Heart left ventricle (tissue), 16 donors: ENCODE measurements at regions not wholly inside any gene's neighbourhood (a gene's known extent, or its start where the extent isn't known, plus 50 kb on each side); places are given as distances from the start of the nearest gene placed in this dataset.

Experiments used
- ATAC-seq, 4 donors: fragments of 200-7000 bp; cut with Tn5 transposase; one replicate each; pipeline ENCODE4 v1.9.1; 2020 to 2022; ENCODE audit warnings: moderate library complexity in 4 of 4, mild to moderate bottlenecking in 3 of 4, moderate number of reproducible peaks in 1 of 4
- DNase-seq, 5 donors: peaks; one replicate each; pipeline ENCODE4 v3.0.0-alpha.2; 2020
- H3K27ac ChIP-seq, 12 donors: fragments of 200-600 bp; sonication (generic) in 4 of 12; one replicate each; pipeline versions ENCODE4 v1.5.0 to v1.8.0; 2016 to 2022; ENCODE audit warnings: mild to moderate bottlenecking in 2 of 12
- H3K27me3 ChIP-seq, 9 donors: fragments of 200-600 bp; sonication (generic) in 2 of 9; one replicate each; pipeline versions ENCODE4 v1.5.1 to v1.8.0; 2016 to 2022; ENCODE audit warnings: mild to moderate bottlenecking in 3 of 9
- H3K36me3 ChIP-seq, 9 donors: fragments of 200-600 bp; sonication (generic) in 2 of 9; one replicate each; pipeline versions ENCODE4 v1.5.0 to v1.8.0; 2018 to 2022; ENCODE audit warnings: mild to moderate bottlenecking in 2 of 9
- H3K4me1 ChIP-seq, 12 donors: fragments of 200-600 bp; sonication (generic) in 4 of 12; one replicate each; pipeline versions ENCODE4 v1.5.0 to v1.8.0; 2016 to 2022; ENCODE audit warnings: mild to moderate bottlenecking in 3 of 12
- H3K4me3 ChIP-seq, 12 donors: fragments of 200-600 bp; sonication (generic) in 4 of 12; one replicate each; pipeline versions ENCODE4 v1.5.0 to v1.8.0; 2017 to 2022; ENCODE audit warnings: mild to moderate bottlenecking in 9 of 12, moderate library complexity in 4 of 12
- H3K9me3 ChIP-seq, 12 donors: fragments of 200-600 bp; sonication (generic) in 4 of 12; one replicate each; pipeline versions ENCODE4 v1.5.0 to v1.8.0; 2016 to 2022; ENCODE audit warnings: mild to moderate bottlenecking in 1 of 12
- CTCF ChIP-seq, 12 donors: fragments of 200-600 bp; sonication (generic) in 4 of 12; IDR thresholded peaks; one replicate each; pipeline versions ENCODE4 v1.5.0 to v1.8.0; 2018 to 2022; ENCODE audit warnings: antibody characterized with exemption in 12 of 12, mild to moderate bottlenecking in 5 of 12
- POLR2A ChIP-seq, 2 donors: fragments of 450-650 bp; IDR thresholded peaks; one replicate each; pipeline ENCODE4 v1.6.1; 2017; ENCODE audit warnings: antibody characterized with exemption in 2 of 2, mild to moderate bottlenecking in 2 of 2, moderate library complexity in 2 of 2
- WGBS, 4 donors: extraction: QIAGEN DNeasy Blood & Tissue Kit in 2 of 4; methylation state at CpG; one replicate each; pipeline versions ENCODE4 v1.1.5 to v1.1.7; 2013 to 2018; 5-methylcytosine and 5-hydroxymethylcytosine counted together
- intact Hi-C, 10 donors: fragments of 100-400 bp; cut with DNase I; formaldehyde crosslinking; loops; one replicate each; pipeline versions ENCODE4 v1.11.1 to v1.14.2; 2022
- donor health status: ischemic (EF 13 %, LVEDD 7.1; RV severe dilation, severe dysfunction).
- donor health status: healthy with polysubstance abuse.
- donor health status: DM: no; HTN: yes; CAD: no.
- donor health status: DM: no; HTN: no; CAD: no.
- donor health status: ischemic (EF 25% LVEDD 6.9; RV normal size, moderate dysfunction).
- donor health status: ischemic (EF 25% LVEDD 5.7; RV mildly dilated, moderate dysfunction).
- donor health status: healthy.
- donor health status: DM: yes; HTN: yes; CAD: no.
- donor health status: ischemic (EF 35%, LVEDD 5.7; RV mildly dilated, moderate dysfunction).
- donor health status: nonischemic (EF 11% LVEDD 7.7; RV severe dilation, severe dysfunction).
- donor health status: DM: yes; HTN: yes; CAD: no.
- donor health status: PGD.
- donor health status: ischemic (EF 29% LVEDD 5.4; RV normal size, mild dysfunction).
- donor health status: nonischemic (EF 23%, LVEDD 6.1; RV moderate dilation, normal function).

- Histone ChIP-seq H3K27me3 (peaks cover 0 to 13% (median 0%) of the 10 kb centered on the region in 9 donors), H3K4me1 (no peaks in the 10 kb centered on the region), H3K9me3 (no peaks in the 10 kb centered on the region), H3K4me3 (no peak overlapping the region), H3K27ac (no peak overlapping the region), H3K36me3 (no peaks in the 10 kb centered on the region)
- DNase-seq: no peak
- WGBS, 4 donors: 74 to 86% (median 82%) methylated on average over 4 of the region's 4 CpGs
- ATAC-seq: no peak
- intact Hi-C loops: no loop called here
- TF ChIP-seq CTCF (IDR thresholded peaks at IDR 0.05) (no peak), POLR2A (IDR thresholded peaks at IDR 0.05) (no peak)
These were observed 131.7 kb downstream of the PXDC1 start for GRCh38 chr6:3619800-3620199.

GRCh38 chr6:3619201-3619600, 132.3 kb downstream of the PXDC1 start:
- TF ChIP-seq POLR2A (IDR thresholded peaks at IDR 0.05): no peak
- no peak for TF ChIP-seq CTCF (IDR thresholded peaks at IDR 0.05)
- Histone ChIP-seq H3K27me3 (peaks cover 0 to 13% (median 0%) of the 10 kb centered on the region in 9 donors), H3K4me1 (no peaks in the 10 kb centered on the region), H3K4me3 (no peak overlapping the region), H3K9me3 (no peaks in the 10 kb centered on the region), H3K27ac (no peak overlapping the region), H3K36me3 (no peaks in the 10 kb centered on the region)
- 75 to 89% (median 86%) methylated on average over 7 of the region's 7 CpGs for WGBS, 4 donors
- intact Hi-C loops: no loop called here
- no peak for DNase-seq
- no peak for ATAC-seq

GRCh38 chr6:3618642-3619041, 132.9 kb downstream of the PXDC1 start:
- Histone ChIP-seq H3K4me1 (no peaks in the 10 kb centered on the region), H3K4me3 (no peak overlapping the region), H3K36me3 (no peaks in the 10 kb centered on the region), H3K27me3 (peaks cover 0 to 10% (median 0%) of the 10 kb centered on the region in 9 donors), H3K9me3 (no peaks in the 10 kb centered on the region), H3K27ac (no peak overlapping the region)
- intact Hi-C loops: no loop called here
- DNase-seq (no peak), ATAC-seq (no peak)
- 94 to 100% (median 98%) methylated on average over 2 of the region's 2 CpGs for WGBS, 4 donors
- TF ChIP-seq CTCF (IDR thresholded peaks at IDR 0.05) (no peak), POLR2A (IDR thresholded peaks at IDR 0.05) (no peak)

GRCh38 chr6:3617681-3618311, 133.7 kb downstream of the PXDC1 start:
- Histone ChIP-seq H3K4me3 (no peak overlapping the region), H3K27ac (no peak overlapping the region), H3K27me3 (peaks cover 0 to 4% (median 0%) of the 10 kb centered on the region in 9 donors), H3K4me1 (no peaks in the 10 kb centered on the region), H3K9me3 (no peaks in the 10 kb centered on the region), H3K36me3 (no peaks in the 10 kb centered on the region)
- TF ChIP-seq CTCF (IDR thresholded peaks at IDR 0.05): no peak
- TF ChIP-seq POLR2A (IDR thresholded peaks at IDR 0.05): no peak
- ATAC-seq (no peak), DNase-seq (no peak)
- WGBS, 4 donors: 74 to 80% (median 78%) methylated on average over 17 to 29 of the region's 29 CpGs
- intact Hi-C loops: no loop called here
